T-helper 1 cell (primary cell): ENCODE measurements at regions not wholly inside any gene's neighbourhood (a gene's known extent, or its start where the extent isn't known, plus 50 kb on each side); places are given as distances from the start of the nearest gene placed in this dataset.

Source experiments
- DNase-seq, 5 donors: peaks; one replicate each; pipeline ENCODE4 v3.0.0-alpha.2; 2012 to 2020

GRCh38 chr1:57908147-57908890, 484.5 kb upstream of the DAB1 start:
- DNase-seq: no peak

- DNase-seq: no peak
These were observed 477.5 kb upstream of the DAB1 start for GRCh38 chr1:57901208-57901919.

GRCh38 chr1:57898531-57898930, 474.7 kb upstream of the DAB1 start:
- no peak for DNase-seq

- no peak for DNase-seq
These were observed 473.7 kb upstream of the DAB1 start for GRCh38 chr1:57897581-57897980.

- no peak for DNase-seq
These were observed 470.5 kb upstream of the DAB1 start for GRCh38 chr1:57894315-57894714.

GRCh38 chr1:57889676-57890320, 465.9 kb upstream of the DAB1 start:
- DNase-seq: no peak

- no peak for DNase-seq
These were observed 464.2 kb upstream of the DAB1 start for GRCh38 chr1:57887964-57888491.

GRCh38 chr1:57886376-57886775, 462.5 kb upstream of the DAB1 start:
- DNase-seq: no peak

- DNase-seq: no peak
These were observed 459.8 kb upstream of the DAB1 start for GRCh38 chr1:57883642-57883995.

GRCh38 chr1:57882934-57883641, 459.2 kb upstream of the DAB1 start:
- no peak for DNase-seq

GRCh38 chr1:57882072-57882471, 458.2 kb upstream of the DAB1 start:
- no peak for DNase-seq

- DNase-seq: no peak
These were observed 457.8 kb upstream of the DAB1 start for GRCh38 chr1:57881639-57882038.

- no peak for DNase-seq
These were observed 455.8 kb upstream of the DAB1 start for GRCh38 chr1:57879700-57880099.

GRCh38 chr1:57874418-57874877, 450.6 kb upstream of the DAB1 start:
- DNase-seq: no peak

- no peak for DNase-seq
These were observed 449.1 kb upstream of the DAB1 start for GRCh38 chr1:57872913-57873312.

GRCh38 chr1:57868908-57869307, 445.0 kb upstream of the DAB1 start:
- no peak for DNase-seq

- DNase-seq: no peak
These were observed 444.4 kb upstream of the DAB1 start for GRCh38 chr1:57868239-57868638.

- no peak for DNase-seq
These were observed 443.1 kb upstream of the DAB1 start for GRCh38 chr1:57866998-57867397.

- no peak for DNase-seq
These were observed 437.2 kb upstream of the DAB1 start for GRCh38 chr1:57860931-57861565.

- DNase-seq: no peak
These were observed 436.5 kb upstream of the DAB1 start for GRCh38 chr1:57860325-57860724.

- no peak for DNase-seq
These were observed 434.9 kb upstream of the DAB1 start for GRCh38 chr1:57858740-57859139.

- DNase-seq: no peak
These were observed 433.9 kb upstream of the DAB1 start for GRCh38 chr1:57857809-57858208.

GRCh38 chr1:57854436-57854835, 430.6 kb upstream of the DAB1 start:
- no peak for DNase-seq
